Activated CD4-positive, alpha-beta T cell treated with anti-CD3 and anti-CD28 coated beads, Interleukin-2, Interleukin-4, amounts not matched to agents 100 ng/mL and 50 ng/mL, durations not matched to agents 16 hours and 8 hours (primary cell): ENCODE measurements at regions not wholly inside any gene's neighbourhood (a gene's known extent, or its start where the extent isn't known, plus 50 kb on each side); places are given as distances from the start of the nearest gene placed in this dataset.

Experiments
- DNase-seq: peaks from one replicate; pipeline ENCODE4 v3.0.0-alpha.2; 2020; ENCODE audit warnings: low spot score

DNA sequence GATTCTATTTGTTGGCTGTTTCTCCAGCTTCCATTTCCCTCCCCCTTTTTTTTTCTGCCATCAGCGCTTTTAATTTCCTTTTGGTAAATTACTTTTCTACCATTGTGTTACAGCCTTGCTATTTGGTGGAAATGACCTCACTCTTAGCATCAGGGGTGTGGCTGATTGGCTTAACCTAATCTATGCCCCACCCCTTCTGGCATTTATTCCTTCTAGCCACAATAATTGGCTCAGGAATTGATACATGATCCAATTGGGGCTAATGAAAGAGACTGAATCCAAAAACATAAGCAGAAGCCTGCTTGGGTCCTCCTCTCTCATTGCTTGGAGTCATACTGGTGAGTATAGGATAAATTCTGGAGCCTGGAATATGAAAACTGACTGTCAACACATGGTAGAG lies 402.4 kb upstream of the LRRC4C start:
- DNase-seq: no peak

DNA sequence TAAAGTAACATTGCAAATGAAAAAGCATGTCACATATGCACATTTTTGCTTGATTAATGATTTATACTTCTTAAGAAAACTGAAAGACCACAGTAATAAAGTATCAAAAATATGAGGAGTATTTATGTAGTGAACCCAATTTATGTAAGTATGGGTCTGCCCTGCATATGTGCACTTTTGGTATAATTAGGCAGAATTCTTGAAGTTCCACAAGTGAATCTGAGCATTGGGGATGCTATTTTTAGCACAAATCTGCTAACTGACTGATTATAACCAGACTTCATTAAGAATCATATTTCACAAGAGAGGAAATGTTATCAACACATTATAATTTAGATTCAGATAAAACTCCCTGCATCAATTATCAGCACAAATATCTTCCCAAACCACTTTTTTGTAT lies 407.1 kb upstream of the LRRC4C start:
- no peak for DNase-seq

DNA sequence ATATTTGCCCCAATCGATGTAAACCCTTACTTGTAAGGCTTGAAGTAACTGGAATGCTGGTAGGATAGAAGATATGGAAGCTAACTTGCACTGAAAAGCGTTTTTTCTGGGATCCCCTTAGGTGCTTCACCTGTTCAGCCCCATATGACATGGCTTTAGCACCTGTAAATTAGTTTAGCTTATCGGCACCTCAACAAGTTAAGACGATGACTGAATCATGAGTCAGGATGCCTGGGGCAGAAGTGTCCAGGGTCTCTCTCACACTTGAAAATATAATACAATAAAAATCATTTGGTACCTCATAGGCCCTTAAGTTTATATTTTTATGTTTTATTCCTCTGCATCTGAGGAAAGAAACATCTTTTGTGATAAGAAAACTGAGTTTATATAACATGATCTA lies 409.2 kb upstream of the LRRC4C start:
- DNase-seq: no peak

DNA sequence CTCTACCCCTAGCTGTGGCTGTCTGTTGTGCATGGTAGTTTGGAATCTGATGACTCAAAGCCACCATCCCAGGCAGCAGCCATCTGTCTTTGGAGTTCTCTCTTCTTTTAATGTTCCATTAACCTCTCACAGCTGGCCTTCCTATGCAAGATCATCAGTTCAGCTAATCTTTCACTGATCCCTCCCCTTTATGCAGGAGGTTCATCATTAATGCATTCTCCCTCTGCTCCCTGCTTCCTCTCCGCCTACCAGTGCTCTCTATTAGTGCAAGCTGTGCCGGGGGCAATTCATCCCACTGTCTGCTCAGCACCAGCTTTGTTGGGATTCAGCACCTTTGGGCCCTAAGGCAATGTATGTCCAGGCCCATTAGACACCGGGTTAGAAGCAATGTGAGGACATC lies 413.0 kb upstream of the LRRC4C start:
- DNase-seq: no peak

DNA sequence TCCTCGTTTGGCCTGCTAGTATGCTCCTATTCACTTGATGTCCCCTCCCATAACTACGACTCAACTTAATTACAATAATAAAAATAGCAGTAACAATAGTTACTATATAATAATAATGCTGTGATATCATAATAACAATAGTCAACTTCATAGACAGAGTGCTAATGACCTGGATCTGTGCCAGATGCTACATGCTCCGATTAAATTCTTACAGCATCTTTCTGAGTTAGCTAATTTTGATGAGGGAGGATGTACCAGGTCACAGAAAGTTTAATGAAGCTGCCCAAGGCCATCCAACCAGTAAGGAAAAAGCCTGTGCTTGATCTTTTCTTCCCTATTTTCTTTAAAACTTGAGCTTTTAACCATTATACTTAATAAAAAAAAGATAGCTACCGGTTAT lies 413.4 kb upstream of the LRRC4C start:
- DNase-seq: no peak

DNA sequence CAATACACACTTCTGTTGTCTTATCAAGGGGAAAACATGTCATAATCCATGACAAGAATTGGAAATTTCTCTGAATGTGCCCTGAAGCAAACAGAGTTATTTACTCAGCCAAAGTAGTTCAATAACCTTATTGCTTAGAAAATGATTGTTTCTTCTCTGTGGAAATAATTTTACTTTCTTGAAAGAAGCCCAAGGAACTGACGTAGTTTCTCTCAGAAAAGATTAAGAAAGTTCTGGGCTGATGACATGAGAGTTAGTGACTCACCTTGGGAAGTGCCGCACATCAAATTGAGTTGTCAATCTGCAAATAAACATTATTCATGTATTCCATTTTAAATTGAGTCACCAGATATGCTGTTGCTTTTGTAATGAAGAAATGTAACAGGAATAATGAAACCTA lies 418.6 kb upstream of the LRRC4C start:
- DNase-seq: no peak

DNA sequence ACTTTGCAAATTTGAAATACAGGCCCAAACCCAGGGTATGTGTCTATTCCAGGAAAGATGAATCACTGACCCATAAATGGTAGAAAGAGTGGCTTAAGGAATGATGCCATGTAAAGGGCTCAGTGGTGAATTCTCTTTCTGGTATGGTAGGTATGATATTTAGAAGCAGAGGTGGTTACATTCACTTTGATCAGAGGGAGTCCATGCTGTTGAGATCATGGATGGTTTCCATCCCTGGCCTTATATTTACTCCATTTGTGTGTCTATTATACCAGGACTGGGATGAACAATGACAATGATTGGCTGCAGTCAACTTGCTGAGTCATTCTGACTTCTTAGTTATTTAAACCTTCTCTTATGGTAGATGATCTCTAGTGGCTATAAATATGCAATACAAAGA lies 419.8 kb upstream of the LRRC4C start:
- DNase-seq: no peak

DNA sequence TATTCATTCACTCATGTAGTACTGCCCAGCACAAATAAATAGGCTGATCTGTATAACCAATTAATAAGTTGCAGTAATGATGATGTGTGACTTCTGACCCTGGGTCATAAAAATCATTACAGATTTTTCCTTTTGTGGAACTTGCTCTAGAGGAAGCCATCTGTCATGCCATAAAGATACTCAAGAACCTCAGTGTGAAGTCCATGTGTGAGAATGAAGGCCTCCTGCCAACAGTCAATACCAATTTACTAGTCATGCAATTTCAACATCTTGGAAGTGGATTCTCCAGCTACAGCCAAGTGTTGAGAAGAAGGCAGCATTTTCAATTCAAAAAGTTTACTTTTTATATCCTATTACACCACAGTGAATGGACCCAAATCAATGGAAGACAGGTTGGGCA lies 435.6 kb upstream of the LRRC4C start:
- no peak for DNase-seq

DNA sequence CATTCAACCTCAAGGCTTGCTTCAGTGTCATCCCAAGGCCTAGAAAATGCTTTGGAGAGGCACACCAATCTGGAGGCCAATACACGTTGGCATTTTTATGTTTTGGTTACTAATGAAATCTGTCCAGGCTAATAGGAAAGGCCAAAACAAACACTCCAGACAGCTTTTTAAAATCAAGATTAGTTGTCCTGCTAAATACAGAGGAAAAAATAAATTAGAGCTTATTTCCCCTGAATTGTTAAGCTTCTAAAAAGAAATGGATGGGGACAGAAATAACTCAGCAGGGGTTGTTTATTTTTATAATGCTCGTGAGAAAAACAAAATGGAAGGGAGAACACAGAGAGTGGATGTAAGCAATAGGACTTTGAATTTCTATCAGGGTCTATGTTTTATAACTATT lies 438.5 kb upstream of the LRRC4C start:
- DNase-seq: no peak

DNA sequence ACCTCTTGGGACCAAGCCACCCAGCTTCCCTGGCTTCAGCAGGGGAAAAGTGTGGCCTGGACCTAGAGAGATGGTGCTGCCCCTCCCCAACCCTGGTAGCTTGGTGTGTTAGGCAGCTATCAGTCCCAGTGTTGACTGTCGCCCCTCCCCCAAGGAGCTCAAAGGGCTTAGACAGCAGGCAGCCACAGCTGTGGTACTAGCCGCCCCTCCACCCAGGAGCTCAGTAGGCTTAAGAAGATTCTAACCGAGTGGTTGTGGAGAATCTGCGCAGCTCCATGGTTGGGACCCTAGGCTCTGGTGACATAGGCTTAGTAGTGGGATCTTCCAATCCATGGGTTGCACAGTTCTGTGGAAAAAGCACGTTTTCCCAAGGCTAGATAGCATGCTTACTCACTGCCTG lies 458.4 kb upstream of the LRRC4C start:
- no peak for DNase-seq

DNA sequence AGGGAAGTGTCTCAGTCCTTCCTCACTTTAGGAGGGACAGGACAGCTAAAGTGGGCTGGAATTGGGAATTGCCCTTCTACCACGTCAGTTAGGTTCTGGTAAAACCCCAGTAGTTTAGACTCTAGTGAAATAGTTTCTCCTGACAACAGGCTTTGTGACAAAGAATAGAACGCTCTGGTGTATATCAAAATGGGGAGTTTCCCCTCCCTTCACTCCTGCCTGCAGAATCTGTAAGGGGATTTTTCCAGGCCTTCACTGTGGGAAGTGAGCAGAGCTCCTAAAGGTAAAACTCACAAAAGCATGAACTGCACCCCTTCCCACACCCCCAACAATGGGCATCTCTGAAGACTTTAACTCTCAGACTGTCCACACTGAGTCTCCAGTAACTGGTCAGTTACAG lies 460.9 kb upstream of the LRRC4C start:
- no peak for DNase-seq

DNA sequence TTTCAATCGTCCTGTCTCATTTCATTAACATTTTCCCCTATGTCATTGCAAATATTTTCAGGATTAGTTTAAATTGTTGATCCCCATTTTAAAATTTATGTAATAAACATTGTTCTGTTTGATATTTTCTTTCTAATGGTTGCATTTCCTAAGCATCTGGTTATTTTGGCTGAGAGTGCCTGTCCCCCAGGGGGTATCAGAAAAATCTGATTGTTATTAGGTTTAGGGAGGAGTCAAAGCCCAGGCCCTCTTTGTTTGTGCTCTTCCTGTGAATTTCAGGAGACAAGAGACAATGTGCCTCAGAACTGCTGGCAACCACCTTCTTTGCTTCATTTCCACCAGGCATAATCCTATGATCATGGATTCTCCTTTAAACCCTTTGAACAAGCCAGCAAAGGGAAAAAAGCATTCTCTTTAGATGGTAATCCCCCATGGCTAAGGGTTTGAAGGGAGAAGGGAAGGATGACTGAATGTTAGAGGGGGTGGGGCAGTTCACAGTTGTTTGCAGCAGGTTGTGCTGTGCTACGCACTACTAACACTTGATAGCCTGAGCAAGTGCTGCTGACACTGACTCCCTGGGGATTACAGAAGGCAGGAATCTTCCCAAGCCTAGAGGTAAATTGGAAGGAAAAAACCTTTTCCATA lies 462.4 kb upstream of the LRRC4C start:
- no peak for DNase-seq

DNA sequence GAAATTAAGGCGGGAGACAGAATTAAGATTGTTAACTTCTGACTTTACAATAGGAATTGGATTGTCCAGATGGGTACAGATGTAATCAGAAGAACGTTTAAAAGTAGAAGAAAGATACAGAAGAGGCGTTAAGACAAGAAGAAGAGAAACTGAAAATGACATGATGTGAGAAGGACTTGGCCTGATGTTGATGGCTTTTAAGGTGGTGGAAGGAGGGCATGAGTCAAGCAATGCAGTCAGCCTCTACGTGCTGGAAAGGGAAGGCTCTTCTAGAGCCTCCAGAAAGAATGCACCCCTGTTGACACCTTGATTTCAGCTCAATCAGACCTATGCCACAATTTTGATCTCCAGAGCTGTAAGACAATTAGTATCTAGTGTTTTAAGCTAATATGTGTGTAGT lies 466.9 kb upstream of the LRRC4C start:
- no peak for DNase-seq

DNA sequence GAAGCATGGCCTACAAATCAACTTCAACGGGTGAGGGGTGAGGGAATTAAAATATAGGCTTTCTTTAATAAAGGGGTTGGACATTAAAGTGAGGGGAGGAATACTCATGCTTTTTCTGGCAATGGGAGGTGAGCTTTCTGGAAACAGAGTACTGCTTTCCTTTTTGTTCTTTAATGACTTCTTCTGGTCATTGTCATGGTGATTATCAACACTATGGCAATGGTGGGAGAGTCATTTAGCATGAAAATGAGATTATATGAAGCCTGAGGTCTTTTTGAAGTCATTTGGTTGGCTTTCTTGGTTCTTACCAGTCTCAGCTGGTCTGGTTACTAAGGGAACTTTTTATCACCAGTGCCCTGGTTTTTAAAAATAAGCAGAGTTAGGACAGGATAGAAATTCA lies 475.8 kb upstream of the LRRC4C start:
- DNase-seq: no peak

DNA sequence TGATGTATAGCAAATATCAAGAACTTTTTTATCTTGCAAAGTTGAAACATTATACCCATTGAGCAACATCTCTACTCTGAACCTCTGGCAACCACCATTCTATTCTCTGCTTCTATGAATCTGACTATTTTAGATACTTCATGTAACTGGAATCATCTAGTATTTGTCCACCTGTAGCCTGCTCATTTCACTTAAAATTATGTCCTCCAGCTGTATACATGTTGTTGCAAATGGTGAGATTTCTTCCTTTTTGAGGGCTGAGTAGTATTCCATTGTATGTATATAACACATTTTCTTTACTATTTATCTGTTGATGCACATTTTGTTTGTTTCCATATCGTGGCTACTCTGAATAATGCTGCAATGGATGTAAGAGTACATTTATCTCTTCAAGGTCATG lies 476.3 kb upstream of the LRRC4C start:
- no peak for DNase-seq

DNA sequence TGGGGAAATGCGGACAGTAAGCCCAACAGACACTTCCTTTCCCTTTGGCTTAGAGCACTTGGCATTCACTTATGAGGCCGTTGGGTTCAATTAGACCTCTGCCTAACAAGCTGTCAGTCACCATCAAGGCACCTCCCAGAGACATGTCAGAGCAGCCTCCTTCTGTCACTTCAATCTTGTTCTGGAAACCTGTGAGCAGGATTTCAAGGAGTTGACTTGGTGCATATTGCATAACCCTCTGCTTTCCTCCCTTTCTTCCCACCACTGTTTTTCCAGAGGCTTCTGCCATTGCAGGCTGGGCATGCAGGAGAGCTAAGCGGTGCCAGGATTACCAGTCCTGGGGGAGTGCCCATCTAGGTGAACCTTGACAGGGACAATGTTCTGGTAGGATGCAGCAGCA lies 484.2 kb upstream of the LRRC4C start:
- DNase-seq: no peak

DNA sequence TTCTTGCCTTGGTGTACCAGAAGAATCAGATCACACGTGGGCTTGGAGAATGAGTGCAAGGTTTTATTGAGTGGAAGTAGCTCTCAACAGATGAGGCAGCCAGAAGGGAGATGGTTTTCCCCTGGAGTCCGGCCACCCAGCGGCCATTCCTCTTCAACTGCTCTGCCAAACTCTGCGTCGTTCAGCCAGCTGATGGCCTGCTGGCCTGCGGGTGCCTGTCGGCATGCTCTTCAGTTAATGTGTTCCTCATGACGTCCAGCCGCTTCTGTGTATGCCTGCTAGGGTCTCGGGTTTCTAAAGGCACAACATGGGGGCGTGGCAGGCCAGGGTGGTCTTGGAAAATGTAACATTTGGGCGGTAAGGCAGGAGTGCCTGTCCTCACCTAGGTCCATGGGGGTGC lies 487.9 kb upstream of the LRRC4C start:
- DNase-seq: no peak

DNA sequence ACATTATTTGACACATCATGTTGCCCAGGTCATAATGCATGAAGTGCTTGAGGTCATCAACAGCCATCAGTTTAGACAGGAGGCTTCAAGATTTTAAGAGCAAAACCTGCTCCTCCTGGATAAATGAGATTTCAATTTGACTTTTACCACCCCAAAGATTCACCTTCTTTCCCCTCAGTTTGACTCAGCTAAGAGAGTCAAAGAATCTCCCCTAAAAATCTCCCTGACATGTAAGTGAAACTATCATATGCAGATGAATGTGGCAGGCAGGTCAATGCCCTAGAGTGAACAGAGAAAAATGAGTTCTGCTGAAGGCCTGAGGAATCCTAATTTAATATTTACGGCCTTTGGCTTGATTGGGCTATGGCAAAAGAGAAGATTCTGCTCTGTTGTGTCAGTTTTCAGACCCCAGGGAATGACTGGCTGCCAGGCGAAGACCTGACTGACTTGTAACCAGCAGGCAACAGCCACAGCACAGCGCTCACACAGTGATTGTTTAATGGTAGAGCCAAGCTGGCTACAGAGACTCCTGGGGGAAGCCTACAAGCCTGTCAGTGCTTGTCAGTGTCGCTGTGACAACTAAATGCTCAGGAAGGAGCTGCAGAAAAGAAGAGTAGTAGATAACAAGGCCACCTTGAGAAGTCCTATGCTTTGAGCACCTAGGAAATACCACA lies 491.2 kb upstream of the LRRC4C start:
- no peak for DNase-seq

DNA sequence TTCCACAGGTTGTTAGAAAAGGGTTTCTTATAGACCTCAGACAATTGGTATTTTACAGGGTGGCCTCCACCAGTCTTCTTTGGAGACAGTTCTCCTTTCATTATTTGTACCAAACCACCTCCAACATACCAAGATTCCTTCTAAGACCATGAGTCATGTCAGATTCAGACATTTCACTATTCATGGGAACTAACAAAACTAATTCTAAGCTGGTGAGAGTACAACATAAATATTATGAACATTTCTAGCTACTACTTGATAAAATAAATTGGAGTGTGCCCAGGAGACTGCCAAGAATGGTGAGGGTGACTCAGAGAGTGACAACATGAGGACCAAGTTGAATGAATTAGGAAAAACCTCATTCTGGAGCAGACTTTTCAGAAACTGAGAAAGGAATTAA lies 494.6 kb upstream of the LRRC4C start:
- no peak for DNase-seq

DNA sequence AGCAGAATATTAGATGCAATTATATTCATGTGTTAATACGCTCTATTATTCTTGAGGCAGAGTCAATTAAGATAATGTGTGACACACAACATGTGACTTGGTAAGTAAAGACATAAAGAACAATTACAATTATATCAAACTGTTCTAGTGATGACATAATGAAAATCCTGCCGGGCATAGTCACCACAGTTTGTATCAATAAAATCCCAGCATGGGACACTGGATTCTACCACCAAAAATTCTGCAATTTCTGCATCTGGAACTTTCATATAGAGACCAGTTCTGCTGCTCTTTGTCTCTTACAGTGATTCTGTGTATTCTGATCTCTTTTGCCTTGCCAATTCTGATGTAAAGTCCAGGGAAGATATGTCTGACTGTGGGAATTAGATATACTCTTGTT lies 495.6 kb upstream of the LRRC4C start:
- DNase-seq: no peak

DNA sequence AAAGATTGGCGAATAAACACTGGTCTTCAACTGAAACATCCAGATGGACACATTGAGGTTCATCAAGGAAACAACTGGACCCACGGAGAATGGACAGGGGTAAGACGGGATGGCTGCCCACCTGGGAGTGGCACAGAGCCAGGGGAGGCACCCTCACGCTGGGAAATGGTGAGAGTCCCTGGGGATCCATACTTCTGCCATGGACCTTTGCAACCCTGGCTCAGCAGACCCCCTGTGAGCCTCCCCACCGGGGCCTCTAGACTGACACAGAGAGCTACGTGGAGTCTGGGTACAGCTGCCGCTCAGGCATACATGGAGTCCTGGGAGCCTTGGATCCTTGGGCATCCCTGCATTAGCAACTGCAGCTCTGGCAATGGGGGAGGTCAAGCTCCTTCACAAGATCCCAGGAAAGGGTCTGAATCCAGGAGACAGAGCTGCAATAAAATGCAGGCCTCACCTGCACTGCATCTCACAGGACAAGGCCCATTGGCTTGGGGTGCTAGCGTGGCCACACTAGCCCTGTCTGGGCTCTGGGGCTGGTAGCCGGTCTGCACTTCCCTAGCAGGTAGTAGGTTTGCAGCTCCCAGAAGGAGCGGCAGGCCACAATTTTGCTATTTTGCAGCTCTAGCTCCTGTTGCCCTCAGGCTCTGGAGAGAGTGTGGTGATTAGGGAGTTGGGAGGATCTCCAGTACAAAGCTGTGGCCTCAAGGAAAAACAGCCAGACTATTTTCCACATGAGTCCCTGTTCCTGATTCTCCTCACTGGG lies 496.4 kb upstream of the LRRC4C start:
- no peak for DNase-seq

DNA sequence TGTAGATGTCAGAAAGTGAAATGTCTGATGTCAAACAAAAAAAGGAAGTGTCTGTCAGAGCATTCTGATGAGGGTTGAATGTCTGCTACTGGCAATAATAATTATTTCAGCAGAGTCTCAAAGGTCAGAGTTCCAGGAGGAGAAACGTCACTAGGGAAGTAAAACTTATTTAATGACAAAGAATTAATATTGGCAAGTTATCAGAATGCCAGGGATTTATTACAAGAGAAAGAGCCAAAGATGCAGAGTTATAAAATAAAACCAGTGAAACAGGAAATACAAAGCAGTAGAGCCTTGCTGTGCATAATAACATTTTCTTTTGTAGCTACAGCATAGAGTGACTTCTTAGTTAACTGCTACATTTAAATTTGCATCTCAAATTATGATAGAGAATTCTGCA lies 504.0 kb upstream of the LRRC4C start:
- no peak for DNase-seq

DNA sequence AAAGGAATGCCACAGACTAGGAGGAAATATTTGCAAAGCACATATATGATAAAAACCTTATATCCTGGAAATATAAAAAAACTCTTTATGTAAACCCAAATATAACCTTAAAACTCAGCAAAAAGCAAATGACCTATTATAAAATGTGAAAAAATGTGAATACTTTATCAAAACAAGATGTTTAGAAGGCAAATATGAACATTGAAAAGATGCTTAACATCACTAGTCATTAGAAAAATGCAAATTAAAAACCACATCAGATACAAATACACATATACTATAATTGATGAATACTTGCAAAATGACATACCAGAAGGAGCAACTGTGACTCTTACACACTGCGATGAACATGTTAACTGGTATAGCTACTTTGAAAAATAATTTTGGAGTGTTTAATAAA lies 511.2 kb upstream of the LRRC4C start:
- DNase-seq: no peak

DNA sequence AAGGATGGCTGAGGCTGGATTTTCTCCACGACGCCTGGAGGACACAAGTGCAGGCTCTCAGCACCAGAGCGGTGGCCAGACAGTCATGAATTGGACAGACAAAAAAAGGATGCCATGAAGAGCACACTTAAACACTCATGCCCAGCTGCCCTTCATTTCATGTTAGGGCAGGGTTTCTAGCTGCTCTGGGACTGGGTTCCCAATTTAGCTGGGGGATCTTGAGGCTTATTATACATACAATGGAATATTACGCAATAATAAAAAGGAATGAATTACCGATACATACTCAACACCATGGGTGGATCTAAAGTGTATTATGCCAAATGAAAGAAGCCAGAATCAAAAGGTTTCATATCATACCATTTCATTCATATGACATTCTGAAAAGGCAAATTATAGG lies 512.1 kb upstream of the LRRC4C start:
- DNase-seq: no peak
